ENCODE measurements at regions not wholly inside any gene's neighbourhood (a gene's known extent, or its start where the extent isn't known, plus 50 kb on each side); places are given as distances from the start of the nearest gene placed in this dataset.

DNA sequence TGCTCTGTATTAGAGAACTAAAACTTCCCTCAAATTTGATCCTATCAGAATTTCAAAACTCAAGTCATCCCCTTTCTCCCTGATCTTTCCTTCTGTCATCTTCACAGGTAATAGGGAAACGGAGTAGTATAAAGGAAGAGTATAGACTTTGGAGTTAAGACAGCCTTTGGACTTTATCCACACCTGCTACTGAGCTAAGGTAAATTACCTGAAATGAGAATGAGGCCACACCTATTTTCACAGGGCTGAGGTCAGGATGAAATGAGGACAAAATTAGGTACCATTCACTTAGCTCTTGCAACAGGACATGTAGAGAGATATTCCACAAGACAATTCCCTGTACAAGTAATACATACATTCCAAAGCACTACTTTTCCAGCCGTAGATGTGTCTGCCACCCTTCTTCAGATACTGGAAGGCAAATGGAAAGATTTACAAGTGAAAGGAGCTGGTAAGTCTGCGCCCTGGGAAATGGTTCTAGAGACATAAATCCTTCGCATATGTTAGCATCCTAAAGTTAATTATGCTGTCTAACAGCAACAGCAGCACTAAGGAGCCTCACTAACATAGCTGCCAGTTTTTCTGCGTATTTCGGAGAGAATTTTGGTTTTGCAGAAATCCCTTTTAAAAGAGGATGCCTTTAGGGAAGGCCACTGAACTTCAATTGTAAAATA, 461.8 kb downstream of the SHQ1 start:
- no peak for FAIRE-seq
- TF ChIP-seq PHF8 (IDR thresholded peaks at IDR 0.05; ENCODE audit: borderline replicate concordance, low read depth) (no peak), POLR2A (IDR thresholded peaks at IDR 0.05; ENCODE audit: low read length) (no peak), HOXB5 (CRISPR knock-in tag; IDR thresholded peaks at IDR 0.05) (no peak), HOXB13 (CRISPR knock-in tag; IDR thresholded peaks at IDR 0.05; ENCODE audit: low read depth) (no peak), HDAC2 (IDR thresholded peaks at IDR 0.05) (no peak), CBX8 (IDR thresholded peaks at IDR 0.05) (no peak), CEBPB (IDR thresholded peaks at IDR 0.05) (no peak), TP53 (CRISPR knock-in tag; IDR thresholded peaks at IDR 0.05) (no peak), HOXA7 (CRISPR knock-in tag; IDR thresholded peaks at IDR 0.05) (no peak), BHLHE40 (IDR thresholded peaks at IDR 0.05; ENCODE audit: low read depth, low read length) (no peak), NFE2L2 (conservative IDR thresholded peaks at IDR 0.05; ENCODE audit: low read length) (no peak), RARB (CRISPR knock-in tag; IDR thresholded peaks at IDR 0.05) (no peak), REST (IDR thresholded peaks at IDR 0.05) (no peak), SMC3 (IDR thresholded peaks at IDR 0.05) (no peak), NPAS2 (CRISPR knock-in tag; IDR thresholded peaks at IDR 0.05; ENCODE audit: borderline replicate concordance) (no peak), RCOR1 (IDR thresholded peaks at IDR 0.05; ENCODE audit: low read depth, low read length) (no peak), CHD2 (IDR thresholded peaks at IDR 0.05; ENCODE audit: low read length, partially characterized antibody) (no peak)
- TF ChIP-seq, protein P1, sequence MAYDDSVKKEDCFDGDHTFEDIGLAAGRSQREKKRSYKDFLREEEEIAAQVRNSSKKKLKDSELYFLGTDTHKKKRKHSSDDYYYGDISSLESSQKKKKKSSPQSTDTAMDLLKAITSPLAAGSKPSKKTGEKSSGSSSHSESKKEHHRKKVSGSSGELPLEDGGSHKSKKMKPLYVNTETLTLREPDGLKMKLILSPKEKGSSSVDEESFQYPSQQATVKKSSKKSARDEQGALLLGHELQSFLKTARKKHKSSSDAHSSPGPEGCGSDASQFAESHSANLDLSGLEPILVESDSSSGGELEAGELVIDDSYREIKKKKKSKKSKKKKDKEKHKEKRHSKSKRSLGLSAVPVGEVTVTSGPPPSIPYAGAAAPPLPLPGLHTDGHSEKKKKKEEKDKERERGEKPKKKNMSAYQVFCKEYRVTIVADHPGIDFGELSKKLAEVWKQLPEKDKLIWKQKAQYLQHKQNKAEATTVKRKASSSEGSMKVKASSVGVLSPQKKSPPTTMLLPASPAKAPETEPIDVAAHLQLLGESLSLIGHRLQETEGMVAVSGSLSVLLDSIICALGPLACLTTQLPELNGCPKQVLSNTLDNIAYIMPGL (CRISPR knock-in tag; IDR thresholded peaks at IDR 0.05; ENCODE audit: borderline replicate concordance) = no peak
- TF ChIP-seq, protein P2, sequence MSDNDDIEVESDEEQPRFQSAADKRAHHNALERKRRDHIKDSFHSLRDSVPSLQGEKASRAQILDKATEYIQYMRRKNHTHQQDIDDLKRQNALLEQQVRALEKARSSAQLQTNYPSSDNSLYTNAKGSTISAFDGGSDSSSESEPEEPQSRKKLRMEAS (IDR thresholded peaks at IDR 0.05) = no peak
- TF ChIP-seq, protein P3, sequence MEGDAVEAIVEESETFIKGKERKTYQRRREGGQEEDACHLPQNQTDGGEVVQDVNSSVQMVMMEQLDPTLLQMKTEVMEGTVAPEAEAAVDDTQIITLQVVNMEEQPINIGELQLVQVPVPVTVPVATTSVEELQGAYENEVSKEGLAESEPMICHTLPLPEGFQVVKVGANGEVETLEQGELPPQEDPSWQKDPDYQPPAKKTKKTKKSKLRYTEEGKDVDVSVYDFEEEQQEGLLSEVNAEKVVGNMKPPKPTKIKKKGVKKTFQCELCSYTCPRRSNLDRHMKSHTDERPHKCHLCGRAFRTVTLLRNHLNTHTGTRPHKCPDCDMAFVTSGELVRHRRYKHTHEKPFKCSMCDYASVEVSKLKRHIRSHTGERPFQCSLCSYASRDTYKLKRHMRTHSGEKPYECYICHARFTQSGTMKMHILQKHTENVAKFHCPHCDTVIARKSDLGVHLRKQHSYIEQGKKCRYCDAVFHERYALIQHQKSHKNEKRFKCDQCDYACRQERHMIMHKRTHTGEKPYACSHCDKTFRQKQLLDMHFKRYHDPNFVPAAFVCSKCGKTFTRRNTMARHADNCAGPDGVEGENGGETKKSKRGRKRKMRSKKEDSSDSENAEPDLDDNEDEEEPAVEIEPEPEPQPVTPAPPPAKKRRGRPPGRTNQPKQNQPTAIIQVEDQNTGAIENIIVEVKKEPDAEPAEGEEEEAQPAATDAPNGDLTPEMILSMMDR (IDR thresholded peaks at IDR 0.05) = no peak
- no peaks in the 10 kb centered on the region for H3K4me1 ChIP-seq
- H3K9me3 ChIP-seq = no peaks in the 10 kb centered on the region
- DNase-seq (ENCODE audit: low read depth in 1 of 2, low spot score in 1 of 2) = no peak
- no peak overlapping the region for H3K4me2 ChIP-seq
- ATAC-seq = no peak
- ChIA-PET CTCF (no interaction called here), POLR2A (no interaction called here)
- H3K4me3 ChIP-seq = no peak overlapping the region
- WGBS (ENCODE audit: missing lambda C conversion rate) = 93% methylated on average over 6 of the region's 6 CpGs
- no peak overlapping the region for H3K27ac ChIP-seq

- Histone ChIP-seq H3K4me1 (peaks cover 5% of the 10 kb centered on the region; the same call in 2 of the 3 replicates), H3K27ac (no peak overlapping the region), H3K9me3 (no peaks in the 10 kb centered on the region), H3K4me3 (no peak overlapping the region), H3K4me2 (no peak overlapping the region)
- FAIRE-seq = no peak
- no peak for TF ChIP-seq RAD21 (conservative IDR thresholded peaks at IDR 0.05 in 1 of 2, IDR thresholded peaks at IDR 0.05 in 1 of 2)
- TF ChIP-seq HOXB13 (CRISPR knock-in tag; IDR thresholded peaks at IDR 0.05; ENCODE audit: low read depth) = no peak
- TF ChIP-seq JUNB (IDR thresholded peaks at IDR 0.05) = no peak
- TF ChIP-seq EP300 (IDR thresholded peaks at IDR 0.05) = no peak
- WGBS (ENCODE audit: missing lambda C conversion rate) = 95% methylated on average over 3 of the region's 3 CpGs
- ChIA-PET POLR2A (no interaction called here), CTCF (interaction anchor here (1.2 kb wide), 1 partner anchor 9 kb away, joined by 3 read pairs; no protein-coding TSS in a partner anchor)
- ATAC-seq = no peak
- DNase-seq (ENCODE audit: low read depth in 1 of 2, low spot score in 1 of 2) = no peak
These were observed 463.1 kb downstream of the SHQ1 start for GRCh38 chr3:72385167-72385566.
